Neuron (in vitro differentiated cells): ENCODE measurements at regions not wholly inside any gene's neighbourhood (a gene's known extent, or its start where the extent isn't known, plus 50 kb on each side); places are given as distances from the start of the nearest gene placed in this dataset.

ENCODE experiments used
- H2AFZ ChIP-seq: one replicate; pipeline ENCODE4 v1.6.1; 2013; ENCODE audit warnings: low read depth, mild to moderate bottlenecking, inconsistent platforms, low read length, moderate library complexity
- H3K27me3 ChIP-seq: one replicate; pipeline ENCODE4 v1.6.1; 2013; ENCODE audit warnings: low read length; ENCODE audit not compliant: insufficient read depth
- H3K36me3 ChIP-seq: one replicate; pipeline ENCODE4 v1.6.1; 2013; ENCODE audit warnings: low read length; ENCODE audit not compliant: insufficient read depth
- H3K4me1 ChIP-seq: one replicate; pipeline ENCODE4 v1.6.1; 2013; ENCODE audit warnings: low read length; ENCODE audit not compliant: insufficient read depth
- H3K4me3 ChIP-seq: 2 replicates; pipeline ENCODE4 v1.5.1; 2013; ENCODE audit warnings: mild to moderate bottlenecking, low read length, moderate library complexity
- H3K9me3 ChIP-seq: one replicate; pipeline ENCODE4 v1.6.1; 2013; ENCODE audit warnings: low read length

DNA sequence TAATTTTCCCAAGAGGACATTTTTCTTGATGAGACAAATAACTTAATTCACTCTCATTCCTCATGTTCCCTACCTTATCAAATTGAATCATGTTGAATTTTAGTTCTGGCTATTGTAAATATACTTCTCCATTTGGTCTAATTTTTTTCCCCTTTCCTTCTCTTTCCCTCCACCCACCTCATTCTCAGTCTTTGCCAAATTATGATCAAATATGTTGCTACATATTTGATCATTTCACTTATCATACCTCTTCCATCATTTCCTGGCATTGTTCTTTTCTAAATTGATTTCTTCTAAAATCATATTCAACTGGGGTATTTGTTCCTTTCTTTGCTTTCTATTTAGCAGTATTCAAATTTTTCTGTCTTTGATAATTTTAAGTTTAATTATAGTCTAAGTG, 52.3 kb downstream of the HDGFL1 start:
- H2AFZ ChIP-seq = no peak overlapping the region
- H3K4me1 ChIP-seq = peaks cover 6% of the 10 kb centered on the region
- H3K36me3 ChIP-seq = no peaks in the 10 kb centered on the region
- no peaks in the 10 kb centered on the region for H3K27me3 ChIP-seq
- no peaks in the 10 kb centered on the region for H3K9me3 ChIP-seq
- H3K4me3 ChIP-seq = no peak overlapping the region

DNA sequence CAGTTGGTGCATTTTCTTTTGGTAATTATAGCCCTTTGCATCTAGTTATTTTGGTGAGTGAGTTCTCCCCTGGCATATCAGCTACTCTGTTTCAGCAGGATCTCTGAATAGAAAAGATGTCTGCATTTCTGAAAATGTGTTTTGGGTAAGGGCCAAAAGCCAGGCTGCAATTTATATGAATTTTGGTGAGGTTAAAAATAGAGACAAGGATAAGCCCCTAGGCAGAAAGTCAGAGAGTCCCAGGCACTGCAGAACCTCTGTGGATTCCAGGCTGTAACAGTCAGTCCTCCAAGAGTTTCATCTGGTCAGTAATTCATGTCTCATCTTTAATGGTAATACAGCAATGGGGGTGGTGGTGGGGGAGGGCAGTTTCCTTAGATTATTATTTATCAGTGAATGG, 53.0 kb downstream of the HDGFL1 start:
- Histone ChIP-seq H3K27me3 (no peaks in the 10 kb centered on the region), H3K4me1 (peaks cover 6% of the 10 kb centered on the region), H2AFZ (no peak overlapping the region), H3K36me3 (no peaks in the 10 kb centered on the region), H3K9me3 (no peaks in the 10 kb centered on the region), H3K4me3 (no peak overlapping the region)

DNA sequence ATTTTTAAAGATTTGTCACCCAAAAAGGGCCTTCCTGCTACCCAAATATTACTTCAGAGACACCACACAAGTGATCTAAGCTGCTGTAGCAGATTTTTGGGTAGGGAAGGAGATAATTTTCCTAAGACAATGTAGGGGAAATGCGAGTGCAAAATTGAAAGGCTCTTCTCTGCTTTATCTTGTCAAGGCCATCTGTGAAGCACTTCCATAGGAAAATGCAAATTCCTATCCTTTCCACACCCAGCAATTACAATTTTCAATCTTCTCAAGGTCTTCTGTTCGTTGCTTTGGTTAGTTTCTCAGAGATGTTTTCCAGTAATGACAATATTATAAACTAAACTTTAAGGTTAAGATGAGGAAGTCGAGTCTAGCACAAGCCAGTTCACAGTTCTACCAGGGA, 53.4 kb downstream of the HDGFL1 start:
- Histone ChIP-seq H3K9me3 (no peaks in the 10 kb centered on the region), H2AFZ (no peak overlapping the region), H3K4me1 (peaks cover 6% of the 10 kb centered on the region), H3K4me3 (no peak overlapping the region), H3K36me3 (no peaks in the 10 kb centered on the region), H3K27me3 (no peaks in the 10 kb centered on the region)

DNA sequence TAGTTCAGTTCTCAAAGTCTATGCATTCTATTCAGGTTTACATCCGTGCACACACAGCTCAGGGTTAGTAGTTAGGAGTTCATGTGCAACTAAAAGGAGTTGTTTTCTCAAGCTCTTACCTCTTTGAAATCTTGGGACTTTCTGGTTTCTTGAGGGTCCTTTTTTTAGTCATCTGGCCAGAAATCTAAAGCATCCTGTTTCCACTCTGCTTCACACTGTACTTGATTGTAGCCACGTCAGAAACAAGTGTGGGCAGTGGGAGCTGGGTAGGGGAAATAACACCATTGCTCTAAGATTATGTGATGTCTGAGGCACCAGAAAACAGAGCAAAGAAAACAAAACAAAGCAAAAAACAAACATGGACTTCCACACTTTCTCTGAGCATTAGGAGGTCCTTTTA, 58.3 kb downstream of the HDGFL1 start:
- Histone ChIP-seq H3K27me3 (no peaks in the 10 kb centered on the region), H3K9me3 (no peaks in the 10 kb centered on the region), H2AFZ (no peak overlapping the region), H3K4me3 (no peak overlapping the region), H3K4me1 (peaks cover 23% of the 10 kb centered on the region), H3K36me3 (no peaks in the 10 kb centered on the region)

DNA sequence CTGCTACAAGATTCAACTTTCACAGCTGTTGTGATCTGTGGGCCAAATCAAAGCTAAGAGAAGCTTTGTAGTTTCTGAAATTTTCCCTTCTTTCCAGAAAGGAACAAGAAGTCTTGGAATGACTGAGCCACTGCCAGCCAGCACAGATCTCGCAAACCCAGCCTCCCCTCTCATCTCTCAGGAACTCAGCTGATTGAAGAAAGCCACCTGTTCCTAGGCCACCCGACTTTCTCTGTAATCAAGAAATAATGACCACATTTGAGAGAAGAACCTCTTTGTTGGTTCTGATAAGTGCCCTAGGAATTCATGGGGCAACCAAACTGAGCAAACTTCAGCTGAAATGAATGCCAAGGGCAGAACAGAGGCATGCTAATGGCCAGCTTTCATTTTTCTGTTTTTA, 61.7 kb downstream of the HDGFL1 start:
- Histone ChIP-seq H3K4me1 (peaks cover 26% of the 10 kb centered on the region), H2AFZ (no peak overlapping the region), H3K9me3 (no peaks in the 10 kb centered on the region), H3K36me3 (no peaks in the 10 kb centered on the region), H3K27me3 (no peaks in the 10 kb centered on the region), H3K4me3 (no peak overlapping the region)

DNA sequence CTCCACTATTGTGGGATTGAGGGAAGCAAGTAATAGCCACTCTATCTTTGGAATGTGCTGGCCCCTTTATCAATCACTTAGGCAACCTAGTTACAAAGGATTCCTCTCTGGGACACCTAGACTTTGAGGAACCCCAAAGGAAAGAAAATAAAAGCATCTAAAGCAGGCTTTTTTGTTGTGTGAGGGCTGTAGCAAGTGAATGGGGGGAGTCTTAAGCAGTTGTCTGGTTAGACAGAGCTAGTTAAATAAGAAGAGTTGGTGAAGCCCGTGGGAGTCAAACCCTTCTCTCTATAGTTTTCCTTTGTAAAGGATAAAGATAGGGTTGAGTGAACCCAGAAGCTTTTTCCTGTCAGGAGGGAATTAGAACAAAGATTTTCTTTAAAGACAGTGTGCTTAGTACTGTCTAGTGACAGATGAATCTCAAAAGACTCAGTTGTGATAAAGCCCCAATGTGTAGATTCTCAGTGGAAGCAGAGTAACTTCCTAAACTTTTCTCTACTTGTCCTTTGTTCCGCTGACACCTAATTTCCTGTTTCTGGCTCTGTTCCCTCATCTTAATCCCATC, 63.3 kb downstream of the HDGFL1 start:
- Histone ChIP-seq H3K27me3 (no peaks in the 10 kb centered on the region), H2AFZ (peak overlapping the region; percentile 48), H3K4me1 (peaks cover 26% of the 10 kb centered on the region), H3K9me3 (no peaks in the 10 kb centered on the region), H3K4me3 (no peak overlapping the region), H3K36me3 (no peaks in the 10 kb centered on the region)

DNA sequence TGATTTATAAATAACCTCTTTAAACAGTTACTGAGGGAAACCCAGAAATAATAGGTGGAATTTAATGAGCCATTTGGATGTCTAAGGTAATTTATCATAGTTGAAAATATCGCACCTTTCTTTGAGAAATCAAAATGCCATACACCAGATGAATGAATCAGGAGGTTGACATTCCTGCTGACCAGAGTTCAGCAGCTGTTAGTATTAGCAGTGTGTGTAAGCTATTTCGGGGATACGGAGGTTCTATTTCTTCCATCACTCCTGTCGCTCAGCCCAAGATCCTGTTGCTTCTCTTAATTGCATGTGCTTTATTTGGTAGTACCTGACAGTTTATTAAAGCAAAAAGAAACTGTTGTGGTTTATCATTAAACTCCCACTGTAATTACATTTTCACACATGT, 67.1 kb downstream of the HDGFL1 start:
- Histone ChIP-seq H2AFZ (no peak overlapping the region), H3K4me3 (no peak overlapping the region), H3K27me3 (no peaks in the 10 kb centered on the region), H3K4me1 (peaks cover 21% of the 10 kb centered on the region), H3K9me3 (no peaks in the 10 kb centered on the region), H3K36me3 (no peaks in the 10 kb centered on the region)

DNA sequence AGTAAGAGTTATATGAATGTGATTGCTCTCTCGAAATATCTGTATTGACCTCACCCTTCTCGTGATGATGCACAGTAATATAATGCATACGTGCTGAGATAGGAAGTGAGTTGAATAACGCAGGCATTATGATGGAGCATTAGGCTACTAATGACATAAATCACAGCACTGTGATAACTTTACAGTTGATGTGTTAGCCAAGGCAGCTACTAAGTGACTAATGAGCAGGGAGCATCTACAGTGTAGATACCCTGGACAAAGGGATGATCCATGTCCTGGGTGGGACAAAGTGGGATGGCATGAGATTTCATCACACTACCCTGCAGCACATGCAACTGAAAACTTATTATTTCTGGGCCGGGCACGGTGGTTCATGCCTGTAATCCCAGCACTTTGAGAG, 68.4 kb downstream of the HDGFL1 start:
- H3K4me1 ChIP-seq = peaks cover 8% of the 10 kb centered on the region
- no peaks in the 10 kb centered on the region for H3K36me3 ChIP-seq
- no peak overlapping the region for H3K4me3 ChIP-seq
- no peaks in the 10 kb centered on the region for H3K9me3 ChIP-seq
- no peaks in the 10 kb centered on the region for H3K27me3 ChIP-seq
- no peak overlapping the region for H2AFZ ChIP-seq

DNA sequence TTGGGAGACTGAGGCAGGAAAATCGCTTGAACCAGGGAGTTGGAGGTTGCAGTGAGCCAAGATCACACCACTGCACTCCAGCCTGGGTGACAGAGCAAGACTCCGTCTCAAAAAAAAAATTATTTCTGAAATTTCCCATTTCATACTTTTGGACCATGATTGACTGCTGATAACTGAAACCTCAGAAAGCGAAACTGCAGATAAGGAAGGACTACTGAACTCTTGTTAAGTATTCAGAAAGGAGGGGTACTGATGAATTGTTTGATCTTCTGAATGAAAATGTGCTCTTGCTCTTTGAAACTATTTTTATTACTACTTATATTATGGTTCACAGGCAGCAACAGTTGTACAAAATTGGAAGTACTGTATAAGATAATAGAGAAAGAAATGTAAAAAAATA, 69.0 kb downstream of the HDGFL1 start:
- Histone ChIP-seq H3K27me3 (no peaks in the 10 kb centered on the region), H3K36me3 (no peaks in the 10 kb centered on the region), H3K4me1 (peaks cover 2% of the 10 kb centered on the region), H2AFZ (no peak overlapping the region), H3K9me3 (no peaks in the 10 kb centered on the region), H3K4me3 (no peak overlapping the region)

DNA sequence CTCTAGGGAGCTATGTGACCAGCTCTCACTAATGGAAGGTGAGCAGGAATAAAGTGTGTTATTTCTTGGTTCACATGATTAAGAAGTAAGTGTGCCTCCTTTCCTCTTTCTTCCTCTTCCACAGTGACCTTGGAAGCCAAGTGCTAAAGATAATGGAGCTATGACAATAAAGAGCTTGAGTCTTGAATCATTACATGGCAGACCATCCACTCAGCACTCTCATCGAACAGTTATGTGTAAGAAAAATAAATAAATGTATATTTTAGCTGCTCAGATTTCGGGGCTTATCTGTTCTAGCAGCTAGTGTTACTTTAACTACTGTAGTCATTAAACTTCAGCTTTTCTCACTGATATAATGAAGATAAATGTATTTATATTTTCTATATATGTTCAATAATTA, 72.9 kb downstream of the HDGFL1 start:
- Histone ChIP-seq H3K9me3 (no peaks in the 10 kb centered on the region), H2AFZ (no peak overlapping the region), H3K4me3 (no peak overlapping the region), H3K27me3 (no peaks in the 10 kb centered on the region), H3K4me1 (no peaks in the 10 kb centered on the region), H3K36me3 (no peaks in the 10 kb centered on the region)

DNA sequence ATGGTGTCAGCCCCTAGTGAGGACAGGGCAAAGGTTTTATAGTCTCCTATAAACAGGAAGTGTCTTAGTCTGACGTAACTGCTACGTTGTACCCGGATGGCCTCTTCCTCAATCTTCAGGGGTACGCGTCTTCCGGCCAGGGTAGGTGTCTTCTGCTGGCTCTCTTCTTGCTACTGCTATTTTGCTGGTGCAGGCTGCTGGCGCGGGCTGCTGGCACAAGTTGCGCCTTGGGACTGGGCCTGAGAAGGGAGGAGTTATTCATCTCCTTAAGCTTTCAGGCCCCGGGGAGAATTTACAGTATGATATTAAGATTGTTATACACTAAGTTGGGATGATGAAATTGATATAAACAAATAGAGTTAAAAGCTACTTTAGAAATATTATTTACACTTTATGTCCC, 74.4 kb downstream of the HDGFL1 start:
- Histone ChIP-seq H3K4me3 (no peak overlapping the region), H3K4me1 (no peaks in the 10 kb centered on the region), H3K27me3 (no peaks in the 10 kb centered on the region), H2AFZ (no peak overlapping the region), H3K36me3 (no peaks in the 10 kb centered on the region), H3K9me3 (no peaks in the 10 kb centered on the region)

DNA sequence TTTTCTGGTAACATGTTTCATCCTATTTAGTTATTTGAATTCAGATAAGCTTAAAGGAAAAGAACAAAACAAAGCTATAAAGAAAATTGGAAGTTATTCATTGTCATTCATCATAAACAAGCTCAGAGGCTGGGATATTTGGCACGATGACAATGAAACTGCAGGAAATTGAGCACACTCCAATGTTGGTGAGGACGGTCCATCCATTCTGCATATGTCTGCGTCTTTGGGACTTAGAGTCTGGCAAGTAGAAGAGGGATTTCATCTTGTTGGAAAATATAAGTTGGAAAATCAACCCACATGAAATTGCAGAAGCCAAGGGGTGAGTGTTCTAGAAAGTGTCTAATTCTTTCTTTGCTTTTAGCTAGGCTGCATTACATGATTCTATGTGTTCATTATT, 78.4 kb downstream of the HDGFL1 start:
- H3K4me3 ChIP-seq = no peak overlapping the region
- no peak overlapping the region for H2AFZ ChIP-seq
- no peaks in the 10 kb centered on the region for H3K27me3 ChIP-seq
- no peaks in the 10 kb centered on the region for H3K9me3 ChIP-seq
- no peaks in the 10 kb centered on the region for H3K36me3 ChIP-seq
- peaks cover 2% of the 10 kb centered on the region for H3K4me1 ChIP-seq

DNA sequence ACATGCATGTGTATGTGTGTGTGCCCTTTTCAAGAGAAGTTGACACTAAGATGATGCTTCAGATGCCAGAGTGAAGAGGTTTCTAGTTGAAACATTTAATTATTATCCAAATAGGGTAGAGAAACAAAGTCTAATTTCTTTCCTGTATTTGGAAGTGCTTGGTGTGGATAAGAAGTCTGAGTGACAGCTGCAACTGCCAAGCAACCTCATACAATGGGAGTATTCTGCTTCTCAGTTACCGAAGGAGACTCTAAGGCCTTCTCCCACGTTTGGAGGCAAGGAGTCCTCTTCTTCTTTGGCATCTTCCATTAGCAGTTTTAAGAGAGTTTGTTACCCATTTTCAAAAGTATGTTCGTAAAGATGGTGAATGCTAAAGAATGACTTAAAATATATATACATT, 82.4 kb downstream of the HDGFL1 start:
- Histone ChIP-seq H2AFZ (no peak overlapping the region), H3K4me1 (peaks cover 10% of the 10 kb centered on the region), H3K36me3 (no peaks in the 10 kb centered on the region), H3K9me3 (no peaks in the 10 kb centered on the region), H3K27me3 (no peaks in the 10 kb centered on the region), H3K4me3 (no peak overlapping the region)

DNA sequence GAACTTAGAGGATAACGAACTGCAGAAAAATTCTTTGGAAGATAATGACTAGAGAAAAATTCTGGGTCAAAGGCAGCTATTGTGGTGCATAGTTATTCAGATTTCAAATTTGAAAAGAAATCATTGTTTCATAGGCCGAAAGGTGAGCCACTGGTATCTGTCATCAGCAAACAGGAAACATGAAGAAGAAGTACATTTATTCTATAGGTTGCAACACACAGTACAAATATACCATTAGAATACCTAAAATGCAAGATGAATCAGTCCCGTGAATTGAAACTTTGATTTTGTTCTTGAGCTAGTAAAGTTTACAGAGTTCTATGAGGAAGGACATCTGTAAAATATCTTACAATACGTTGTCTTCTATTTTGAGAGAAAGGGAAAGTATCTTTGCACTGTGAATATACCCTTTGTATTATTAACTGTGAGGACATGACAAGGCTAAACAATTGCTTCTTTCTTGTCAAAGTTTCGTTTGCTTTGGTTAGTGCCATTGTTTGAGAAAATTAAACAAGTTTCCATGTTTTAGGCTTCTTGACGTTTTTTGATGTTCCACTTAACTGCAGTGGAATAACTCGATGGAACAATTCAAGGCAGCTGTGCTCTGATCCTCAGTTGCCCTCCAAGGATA, 84.7 kb downstream of the HDGFL1 start:
- Histone ChIP-seq H3K27me3 (no peaks in the 10 kb centered on the region), H3K9me3 (no peaks in the 10 kb centered on the region), H2AFZ (peak overlapping the region; percentile 56), H3K36me3 (no peaks in the 10 kb centered on the region), H3K4me1 (peaks cover 10% of the 10 kb centered on the region), H3K4me3 (no peak overlapping the region)
